ENCODE measurements at regions not wholly inside any gene's neighbourhood (a gene's known extent, or its start where the extent isn't known, plus 50 kb on each side); places are given as distances from the start of the nearest gene placed in this dataset.
A peak's percentile ranks its signal among the peaks of the same experiment; 100 is the strongest.

GRCh38 chr20:17790296-17790695, 90.5 kb downstream of the BANF2 start:
- no peak for DNase-seq (ENCODE audit: low read depth)

- no peak for DNase-seq (ENCODE audit: low read depth)
Observed at GRCh38 chr20:17787816-17788215, 88.0 kb downstream of the BANF2 start.

- peak; percentile 45 for DNase-seq (ENCODE audit: low read depth)
Observed at GRCh38 chr20:17786221-17786718, 86.5 kb downstream of the BANF2 start.
